Uterus (tissue), 3 donors: ENCODE measurements at regions not wholly inside any gene's neighbourhood (a gene's known extent, or its start where the extent isn't known, plus 50 kb on each side); places are given as distances from the start of the nearest gene placed in this dataset.

ENCODE experiments used
- DNase-seq, 2 donors: peaks; one replicate each; pipeline ENCODE4 v3.0.0-alpha.2; 2019 to 2020
- H3K27ac ChIP-seq, 2 donors: fragments of 200-600 bp; sonication (generic); 1 replicate in 1 of 2; 2 replicates in 1 of 2; pipeline ENCODE4 v1.5.1; 2016 to 2018
- H3K27me3 ChIP-seq, 2 donors: fragments of 200-600 bp; sonication (generic); one replicate each; pipeline ENCODE4 v1.5.1; 2018 to 2019; ENCODE audit warnings: control low read depth in 1 of 2
- H3K36me3 ChIP-seq, 2 donors: fragments of 200-600 bp; sonication (generic); one replicate each; pipeline ENCODE4 v1.5.1; 2019; ENCODE audit warnings: control low read depth in 1 of 2
- H3K4me1 ChIP-seq, 2 donors: fragments of 200-600 bp; sonication (generic); one replicate each; pipeline ENCODE4 v1.5.1; 2018 to 2019; ENCODE audit warnings: control low read depth in 1 of 2
- H3K4me3 ChIP-seq, 2 donors: fragments of 200-600 bp; sonication (generic); 1 replicate in 1 of 2; 2 replicates in 1 of 2; pipeline ENCODE4 v1.5.1; 2018 to 2019; ENCODE audit warnings: mild to moderate bottlenecking in 1 of 2
- H3K9me3 ChIP-seq, 2 donors: fragments of 200-600 bp; sonication (generic); one replicate each; pipeline ENCODE4 v1.5.1; 2019; ENCODE audit warnings: control low read depth in 1 of 2
- CTCF ChIP-seq, 4 experiments: fragments of 200-600 bp in 2 of 4; fragments of 450-650 bp in 2 of 4; sonication (generic) in 2 of 4; IDR thresholded peaks; one replicate each; pipeline ENCODE4 v1.5.1; 2016 to 2019; ENCODE audit warnings: antibody characterized with exemption in 4 of 4, mild to moderate bottlenecking in 2 of 4, moderate library complexity in 1 of 4
- POLR2A ChIP-seq, 2 donors: fragments of 450-650 bp; IDR thresholded peaks; one replicate each; pipeline ENCODE4 v1.6.1; 2016; ENCODE audit warnings: antibody characterized with exemption in 2 of 2, mild to moderate bottlenecking in 1 of 2, moderate library complexity in 1 of 2
- intact Hi-C: fragments of 100-400 bp; cut with DNase I; formaldehyde crosslinking; loops from one replicate; pipeline ENCODE4 v1.15.1; 2023; ENCODE audit warnings: low total_unique reads
- donor health status: DM: yes; HTN: yes; CAD: no.

- H3K27ac ChIP-seq: no peak overlapping the region
- no peaks in the 10 kb centered on the region for H3K4me1 ChIP-seq
- no peaks in the 10 kb centered on the region for H3K9me3 ChIP-seq
- TF ChIP-seq POLR2A (IDR thresholded peaks at IDR 0.05): no peak
- TF ChIP-seq CTCF (IDR thresholded peaks at IDR 0.05): no peak
- no peak overlapping the region for H3K4me3 ChIP-seq
- DNase-seq: no peak
- no peaks in the 10 kb centered on the region for H3K27me3 ChIP-seq
- intact Hi-C loops: no loop called here
- no peaks in the 10 kb centered on the region for H3K36me3 ChIP-seq
Observed at GRCh38 chr12:114895827-114896226, 211.9 kb upstream of the TBX3 start.

GRCh38 chr12:114895081-114895480, 211.1 kb upstream of the TBX3 start:
- Histone ChIP-seq H3K4me1 (no peaks in the 10 kb centered on the region), H3K27me3 (no peaks in the 10 kb centered on the region), H3K9me3 (no peaks in the 10 kb centered on the region), H3K4me3 (no peak overlapping the region), H3K36me3 (no peaks in the 10 kb centered on the region), H3K27ac (no peak overlapping the region)
- no peak for TF ChIP-seq CTCF (IDR thresholded peaks at IDR 0.05)
- TF ChIP-seq POLR2A (IDR thresholded peaks at IDR 0.05): no peak
- intact Hi-C loops: no loop called here
- DNase-seq: no peak

- Histone ChIP-seq H3K9me3 (no peaks in the 10 kb centered on the region), H3K4me1 (peaks cover 0 to 4% of the 10 kb centered on the region in 2 donors), H3K27me3 (no peaks in the 10 kb centered on the region), H3K4me3 (no peak overlapping the region), H3K36me3 (no peaks in the 10 kb centered on the region), H3K27ac (no peak overlapping the region)
- TF ChIP-seq CTCF (IDR thresholded peaks at IDR 0.05): no peak
- TF ChIP-seq POLR2A (IDR thresholded peaks at IDR 0.05): no peak
- no peak for DNase-seq
- intact Hi-C loops: no loop called here
Observed at GRCh38 chr12:114894076-114894475, 210.1 kb upstream of the TBX3 start.

GRCh38 chr12:114888928-114889584, 205.1 kb upstream of the TBX3 start:
- H3K4me3 ChIP-seq: no peak overlapping the region
- no peak overlapping the region for H3K27ac ChIP-seq
- intact Hi-C loops: no loop called here
- H3K9me3 ChIP-seq: no peaks in the 10 kb centered on the region
- TF ChIP-seq CTCF (IDR thresholded peaks at IDR 0.05): no peak
- no peak for TF ChIP-seq POLR2A (IDR thresholded peaks at IDR 0.05)
- H3K36me3 ChIP-seq: no peaks in the 10 kb centered on the region
- no peaks in the 10 kb centered on the region for H3K27me3 ChIP-seq
- DNase-seq: no peak
- H3K4me1 ChIP-seq: peaks cover 0 to 4% of the 10 kb centered on the region in 2 donors

- no peak overlapping the region for H3K27ac ChIP-seq
- no peak for DNase-seq
- TF ChIP-seq POLR2A (IDR thresholded peaks at IDR 0.05) (no peak), CTCF (IDR thresholded peaks at IDR 0.05) (no peak)
- no peaks in the 10 kb centered on the region for H3K36me3 ChIP-seq
- H3K27me3 ChIP-seq: no peaks in the 10 kb centered on the region
- no peaks in the 10 kb centered on the region for H3K9me3 ChIP-seq
- H3K4me1 ChIP-seq: peaks cover 0 to 4% of the 10 kb centered on the region in 2 donors
- no peak overlapping the region for H3K4me3 ChIP-seq
- intact Hi-C loops: no loop called here
Observed at GRCh38 chr12:114888448-114888847, 204.5 kb upstream of the TBX3 start.
